ENCODE measurements at regions not wholly inside any gene's neighbourhood (a gene's known extent, or its start where the extent isn't known, plus 50 kb on each side); places are given as distances from the start of the nearest gene placed in this dataset.

DNA sequence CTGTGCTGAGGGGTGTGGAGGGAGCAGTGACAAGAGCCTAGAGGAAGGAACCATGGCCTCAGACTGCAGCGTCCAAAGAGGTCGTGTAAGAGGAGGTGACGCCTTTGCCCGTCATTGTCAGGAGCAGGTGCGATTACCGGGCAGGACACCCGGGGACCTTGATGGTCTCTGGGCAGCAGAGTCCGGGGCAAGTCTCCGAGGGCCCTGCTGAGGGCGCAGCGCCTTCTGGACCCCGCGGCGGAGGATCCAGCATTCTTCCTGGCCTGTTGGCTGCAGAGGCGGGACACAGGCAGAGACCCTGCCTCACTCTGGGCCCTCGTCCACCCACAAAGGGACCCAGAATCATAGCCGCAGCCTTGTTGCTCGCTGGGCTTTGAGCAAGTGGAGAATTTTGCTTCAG is 1168.8 kb downstream of the BRD1 start:
- Histone ChIP-seq H4K20me1 (ENCODE audit: insufficient read depth, low read length, poor library complexity, severe bottlenecking) (no peaks in the 10 kb centered on the region), H3K4me2 (ENCODE audit: low read depth, low read length, poor library complexity, severe bottlenecking) (no peak overlapping the region), H3K9ac (ENCODE audit: low read depth, low read length, poor library complexity, severe bottlenecking) (no peak overlapping the region), H2AFZ (ENCODE audit: low read length) (no peak overlapping the region), H3K27me3 (ENCODE audit: insufficient read depth, low read length, poor library complexity, severe bottlenecking) (no peaks in the 10 kb centered on the region), H3K36me3 (ENCODE audit: insufficient read depth, low read length) (no peaks in the 10 kb centered on the region), H3F3A (ENCODE audit: low read depth) (no peaks in the 10 kb centered on the region), H3K79me2 (ENCODE audit: insufficient read depth, low read length) (no peaks in the 10 kb centered on the region), H3K4me1 (ENCODE audit: insufficient read depth, low read length, poor library complexity, severe bottlenecking) (no peaks in the 10 kb centered on the region), H3K9me2 (replicated peaks; ENCODE audit: low read depth, low read length) (no peaks in the 10 kb centered on the region), H3K4me3 (ENCODE audit: low read length, poor library complexity, severe bottlenecking) (no peak overlapping the region), H3K9me3 (ENCODE audit: insufficient read depth, low read depth, low read length) (peaks cover 13% of the 10 kb centered on the region; the same call in 1 of the 2 replicates)
- no peak for TF ChIP-seq EZH2phosphoT487 (IDR thresholded peaks at IDR 0.05; ENCODE audit: borderline replicate concordance)
- TF ChIP-seq, protein P1, sequence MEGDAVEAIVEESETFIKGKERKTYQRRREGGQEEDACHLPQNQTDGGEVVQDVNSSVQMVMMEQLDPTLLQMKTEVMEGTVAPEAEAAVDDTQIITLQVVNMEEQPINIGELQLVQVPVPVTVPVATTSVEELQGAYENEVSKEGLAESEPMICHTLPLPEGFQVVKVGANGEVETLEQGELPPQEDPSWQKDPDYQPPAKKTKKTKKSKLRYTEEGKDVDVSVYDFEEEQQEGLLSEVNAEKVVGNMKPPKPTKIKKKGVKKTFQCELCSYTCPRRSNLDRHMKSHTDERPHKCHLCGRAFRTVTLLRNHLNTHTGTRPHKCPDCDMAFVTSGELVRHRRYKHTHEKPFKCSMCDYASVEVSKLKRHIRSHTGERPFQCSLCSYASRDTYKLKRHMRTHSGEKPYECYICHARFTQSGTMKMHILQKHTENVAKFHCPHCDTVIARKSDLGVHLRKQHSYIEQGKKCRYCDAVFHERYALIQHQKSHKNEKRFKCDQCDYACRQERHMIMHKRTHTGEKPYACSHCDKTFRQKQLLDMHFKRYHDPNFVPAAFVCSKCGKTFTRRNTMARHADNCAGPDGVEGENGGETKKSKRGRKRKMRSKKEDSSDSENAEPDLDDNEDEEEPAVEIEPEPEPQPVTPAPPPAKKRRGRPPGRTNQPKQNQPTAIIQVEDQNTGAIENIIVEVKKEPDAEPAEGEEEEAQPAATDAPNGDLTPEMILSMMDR (conservative IDR thresholded peaks at IDR 0.05; ENCODE audit: low read length) = no peak

DNA sequence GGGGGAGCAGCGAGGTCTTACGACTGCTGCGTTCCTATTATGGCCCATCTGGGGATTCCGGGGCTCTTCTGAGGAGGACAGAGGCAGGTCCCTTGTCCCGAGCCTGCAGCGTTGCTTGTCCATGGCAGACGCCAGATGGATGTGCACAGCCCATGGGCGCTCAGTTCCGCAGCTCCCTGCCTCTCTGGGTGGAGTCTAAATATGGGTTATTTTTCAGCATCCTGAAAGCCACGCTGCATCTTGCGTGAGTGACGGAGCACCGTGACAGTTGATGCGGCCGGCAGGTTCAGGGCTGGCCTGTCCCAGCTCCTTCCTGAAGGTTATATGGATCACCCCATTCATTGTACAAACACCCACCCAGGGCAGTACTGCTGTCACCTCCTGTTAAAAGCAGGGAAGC is 1169.4 kb downstream of the BRD1 start:
- Histone ChIP-seq H4K20me1 (ENCODE audit: insufficient read depth, low read length, poor library complexity, severe bottlenecking) (no peaks in the 10 kb centered on the region), H3K36me3 (ENCODE audit: insufficient read depth, low read length) (no peaks in the 10 kb centered on the region), H3K4me2 (ENCODE audit: low read depth, low read length, poor library complexity, severe bottlenecking) (no peak overlapping the region), H3K4me1 (ENCODE audit: insufficient read depth, low read length, poor library complexity, severe bottlenecking) (no peaks in the 10 kb centered on the region), H3K9ac (ENCODE audit: low read depth, low read length, poor library complexity, severe bottlenecking) (no peak overlapping the region), H3K27me3 (ENCODE audit: insufficient read depth, low read length, poor library complexity, severe bottlenecking) (no peaks in the 10 kb centered on the region), H3K9me3 (ENCODE audit: insufficient read depth, low read depth, low read length) (peaks cover 8% of the 10 kb centered on the region; the same call in 1 of the 2 replicates), H3F3A (ENCODE audit: low read depth) (no peaks in the 10 kb centered on the region), H2AFZ (ENCODE audit: low read length) (no peak overlapping the region), H3K4me3 (ENCODE audit: low read length, poor library complexity, severe bottlenecking) (no peak overlapping the region), H3K79me2 (ENCODE audit: insufficient read depth, low read length) (no peaks in the 10 kb centered on the region), H3K9me2 (replicated peaks; ENCODE audit: low read depth, low read length) (no peaks in the 10 kb centered on the region)
- TF ChIP-seq, protein P1 (conservative IDR thresholded peaks at IDR 0.05; ENCODE audit: low read length) = no peak
- no peak for TF ChIP-seq EZH2phosphoT487 (IDR thresholded peaks at IDR 0.05; ENCODE audit: borderline replicate concordance)

- H3K9me3 ChIP-seq (ENCODE audit: insufficient read depth, low read depth, low read length) = peaks cover 4% of the 10 kb centered on the region; the same call in 1 of the 2 replicates
- no peak overlapping the region for H3K4me3 ChIP-seq (ENCODE audit: low read length, poor library complexity, severe bottlenecking)
- no peak overlapping the region for H3K4me2 ChIP-seq (ENCODE audit: low read depth, low read length, poor library complexity, severe bottlenecking)
- no peaks in the 10 kb centered on the region for H3K27me3 ChIP-seq (ENCODE audit: insufficient read depth, low read length, poor library complexity, severe bottlenecking)
- no peaks in the 10 kb centered on the region for H3K36me3 ChIP-seq (ENCODE audit: insufficient read depth, low read length)
- H3K9ac ChIP-seq (ENCODE audit: low read depth, low read length, poor library complexity, severe bottlenecking) = no peak overlapping the region
- TF ChIP-seq, protein P1 (conservative IDR thresholded peaks at IDR 0.05; ENCODE audit: low read length) = no peak
- TF ChIP-seq EZH2phosphoT487 (IDR thresholded peaks at IDR 0.05; ENCODE audit: borderline replicate concordance) = no peak
- no peaks in the 10 kb centered on the region for H3K79me2 ChIP-seq (ENCODE audit: insufficient read depth, low read length)
- no peak overlapping the region for H2AFZ ChIP-seq (ENCODE audit: low read length)
- no peaks in the 10 kb centered on the region for H3K4me1 ChIP-seq (ENCODE audit: insufficient read depth, low read length, poor library complexity, severe bottlenecking)
- H3F3A ChIP-seq (ENCODE audit: low read depth) = no peaks in the 10 kb centered on the region
- H4K20me1 ChIP-seq (ENCODE audit: insufficient read depth, low read length, poor library complexity, severe bottlenecking) = no peaks in the 10 kb centered on the region
- no peaks in the 10 kb centered on the region for H3K9me2 ChIP-seq (replicated peaks; ENCODE audit: low read depth, low read length)
Observed at GRCh38 chr22:48654492-48654891, 1173.2 kb downstream of the BRD1 start.
